ENCODE measurements at regions not wholly inside any gene's neighbourhood (a gene's known extent, or its start where the extent isn't known, plus 50 kb on each side); places are given as distances from the start of the nearest gene placed in this dataset.

- TF ChIP-seq POLR2A (IDR thresholded peaks at IDR 0.05) (no peak), CTCF (IDR thresholded peaks at IDR 0.05) (no peak)
Observed at GRCh38 chr3:102672305-102672704, 237.5 kb downstream of the ZPLD1 start.

Data from body of pancreas (tissue), 4 donors.